WERI-Rb-1 (cell line): ENCODE measurements at regions not wholly inside any gene's neighbourhood (a gene's known extent, or its start where the extent isn't known, plus 50 kb on each side); places are given as distances from the start of the nearest gene placed in this dataset.
"Not testable (repeated sequence)": the region's sequence is repeated elsewhere in the genome, so short reads cannot be mapped to it uniquely, and the experiment has no call there.

Experiments
- DNase-seq: peaks from one replicate; pipeline ENCODE4 v3.0.0-alpha.2; 2020
- H3K27ac ChIP-seq: fragments of 250-450 bp; sonication (Bioruptor Pico); 2 replicates; pipeline ENCODE4 v1.5.1; 2020; ENCODE audit warnings: mild to moderate bottlenecking, moderate library complexity
- H3K27me3 ChIP-seq: fragments of 250-450 bp; sonication (Bioruptor Pico); 2 replicates; pipeline ENCODE4 v1.5.1; 2021; ENCODE audit warnings: mild to moderate bottlenecking, low read depth, moderate library complexity; ENCODE audit not compliant: insufficient read depth, severe bottlenecking
- H3K36me3 ChIP-seq: fragments of 250-450 bp; sonication (Bioruptor Pico); 2 replicates; pipeline ENCODE4 v1.5.1; 2020; ENCODE audit warnings: mild to moderate bottlenecking, moderate library complexity
- H3K4me3 ChIP-seq: 2 replicates; pipeline ENCODE4 v1.5.1; 2011; ENCODE audit warnings: low read depth, mild to moderate bottlenecking, control low read depth, low read length
- H3K9me3 ChIP-seq: fragments of 250-450 bp; sonication (Bioruptor Pico); 2 replicates; pipeline ENCODE4 v1.5.1; 2021; ENCODE audit warnings: mild to moderate bottlenecking, moderate library complexity; ENCODE audit not compliant: severe bottlenecking
- CTCF ChIP-seq: IDR thresholded peaks from 2 replicates; pipeline ENCODE4 v1.5.1; 2011; ENCODE audit warnings: low read depth, mild to moderate bottlenecking, control low read depth, inconsistent platforms, low read length

GRCh38 chr22:23473901-23474300, 106.2 kb downstream of the IGLL1 start:
- Histone ChIP-seq H3K4me3 (no peak overlapping the region), H3K27me3 (no peaks in the 10 kb centered on the region), H3K9me3 (no peaks in the 10 kb centered on the region), H3K36me3 (no peaks in the 10 kb centered on the region), H3K27ac (no peak overlapping the region)
- no peak for TF ChIP-seq CTCF
- DNase-seq: no peak

GRCh38 chr22:23472376-23472775, 107.7 kb downstream of the IGLL1 start:
- not testable (repeated sequence) for H3K4me3 ChIP-seq, H3K27me3 ChIP-seq, H3K36me3 ChIP-seq, DNase-seq, H3K27ac ChIP-seq, H3K9me3 ChIP-seq

- Histone ChIP-seq H3K27ac (no peak overlapping the region), H3K36me3 (no peaks in the 10 kb centered on the region), H3K4me3 (no peak overlapping the region), H3K9me3 (no peaks in the 10 kb centered on the region), H3K27me3 (no peaks in the 10 kb centered on the region)
- DNase-seq: no peak
- no peak for TF ChIP-seq CTCF
Observed at GRCh38 chr22:23471698-23472097, 108.4 kb downstream of the IGLL1 start.

DNA sequence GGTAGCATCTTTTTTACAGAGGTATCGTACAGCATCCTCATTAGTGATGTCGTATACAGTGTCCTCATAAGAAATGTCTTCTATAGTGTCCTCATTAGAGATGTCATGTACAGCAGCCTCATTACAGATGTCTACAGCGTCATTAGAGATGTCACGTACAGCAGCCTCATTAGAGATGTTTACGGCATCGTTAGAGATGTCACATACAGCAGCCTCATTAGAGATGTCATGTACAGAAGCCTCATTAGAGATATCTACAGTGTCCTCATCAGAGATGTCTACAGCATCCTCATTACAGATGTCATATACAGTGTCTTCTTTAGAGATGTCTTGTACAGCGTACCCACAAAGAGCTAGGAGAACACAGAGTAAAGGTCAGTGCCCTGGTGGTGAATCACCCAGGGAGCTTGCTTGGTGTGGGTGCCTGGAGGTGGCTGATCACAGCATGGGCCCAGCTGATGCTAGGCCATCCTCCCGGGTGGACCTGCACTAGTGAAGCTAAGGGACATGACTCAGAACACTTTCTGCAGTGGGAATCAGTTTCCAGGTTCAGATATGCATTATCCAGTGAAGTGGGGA, 109.2 kb downstream of the IGLL1 start:
- DNase-seq: no peak
- TF ChIP-seq CTCF: no peak
- no peaks in the 10 kb centered on the region for H3K36me3 ChIP-seq
- no peak overlapping the region for H3K27ac ChIP-seq
- no peaks in the 10 kb centered on the region for H3K9me3 ChIP-seq
- H3K27me3 ChIP-seq: no peaks in the 10 kb centered on the region
- no peak overlapping the region for H3K4me3 ChIP-seq

DNA sequence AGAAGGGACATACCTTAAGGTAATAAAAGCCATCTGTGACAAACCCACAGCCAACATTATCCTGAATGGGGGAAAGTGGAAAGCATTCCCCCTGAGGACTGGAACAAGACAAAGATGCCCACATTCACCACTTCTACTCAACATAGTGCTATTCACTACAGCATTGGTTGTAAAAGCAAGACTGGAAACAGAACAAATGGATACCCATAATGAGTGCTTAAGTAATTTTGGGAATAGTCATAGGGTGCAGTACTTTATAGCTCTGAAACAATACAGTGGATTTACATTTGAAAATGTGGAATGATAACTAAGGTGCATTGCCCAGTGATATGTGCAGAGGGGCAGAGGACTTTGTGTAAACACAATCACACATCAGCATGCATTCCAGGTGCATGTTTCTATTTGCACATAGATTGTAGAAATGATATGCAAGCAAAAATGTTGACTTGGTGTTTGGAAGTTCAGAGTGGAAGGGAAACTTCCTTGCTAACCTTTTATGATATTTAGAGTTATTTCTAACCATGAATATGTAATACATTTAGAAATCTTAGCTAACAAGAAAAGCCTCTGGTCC, 112.3 kb downstream of the IGLL1 start:
- Histone ChIP-seq H3K36me3 (no peaks in the 10 kb centered on the region), H3K9me3 (no peaks in the 10 kb centered on the region), H3K27me3 (no peaks in the 10 kb centered on the region), H3K27ac (no peak overlapping the region), H3K4me3 (no peak overlapping the region)
- TF ChIP-seq CTCF: no peak
- no peak for DNase-seq

- Histone ChIP-seq H3K36me3 (no peaks in the 10 kb centered on the region), H3K9me3 (no peaks in the 10 kb centered on the region), H3K27me3 (no peaks in the 10 kb centered on the region), H3K27ac (no peak overlapping the region), H3K4me3 (no peak overlapping the region)
- no peak for DNase-seq
- TF ChIP-seq CTCF: no peak
Observed at GRCh38 chr22:23466351-23466750, 113.7 kb downstream of the IGLL1 start.

GRCh38 chr22:23464796-23465195, 115.3 kb downstream of the IGLL1 start:
- not testable (repeated sequence) for H3K27ac ChIP-seq, H3K36me3 ChIP-seq, H3K9me3 ChIP-seq, H3K27me3 ChIP-seq, H3K4me3 ChIP-seq, DNase-seq

DNA sequence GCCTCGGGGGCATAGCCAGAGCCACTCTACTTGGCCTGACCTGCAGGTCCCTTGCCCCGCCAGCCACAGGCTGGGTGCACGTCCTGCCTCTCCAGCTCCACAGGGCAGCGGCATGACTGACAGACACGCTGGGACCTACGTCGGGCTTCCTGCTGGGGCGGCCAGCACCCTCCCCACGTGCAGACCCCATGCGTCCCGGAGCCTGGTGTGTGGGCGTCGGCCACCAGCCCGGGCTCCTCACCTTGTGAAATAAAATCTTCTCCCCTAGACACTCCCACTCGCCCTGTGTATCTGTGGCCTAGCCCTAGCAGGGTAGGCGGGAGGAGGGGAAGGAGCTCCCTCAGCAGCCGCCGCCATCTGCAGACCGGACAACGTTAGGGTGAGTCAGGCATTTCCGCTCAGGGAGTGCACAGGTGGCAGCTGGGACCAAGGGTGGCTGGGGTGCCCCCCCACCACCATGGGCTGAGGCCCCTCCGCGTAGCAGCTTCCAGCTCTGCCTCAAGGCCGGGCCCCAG, 119.5 kb downstream of the IGLL1 start:
- not testable (repeated sequence) for H3K36me3 ChIP-seq, H3K9me3 ChIP-seq, H3K4me3 ChIP-seq, H3K27ac ChIP-seq, H3K27me3 ChIP-seq
- peak; percentile 75 for DNase-seq

DNA sequence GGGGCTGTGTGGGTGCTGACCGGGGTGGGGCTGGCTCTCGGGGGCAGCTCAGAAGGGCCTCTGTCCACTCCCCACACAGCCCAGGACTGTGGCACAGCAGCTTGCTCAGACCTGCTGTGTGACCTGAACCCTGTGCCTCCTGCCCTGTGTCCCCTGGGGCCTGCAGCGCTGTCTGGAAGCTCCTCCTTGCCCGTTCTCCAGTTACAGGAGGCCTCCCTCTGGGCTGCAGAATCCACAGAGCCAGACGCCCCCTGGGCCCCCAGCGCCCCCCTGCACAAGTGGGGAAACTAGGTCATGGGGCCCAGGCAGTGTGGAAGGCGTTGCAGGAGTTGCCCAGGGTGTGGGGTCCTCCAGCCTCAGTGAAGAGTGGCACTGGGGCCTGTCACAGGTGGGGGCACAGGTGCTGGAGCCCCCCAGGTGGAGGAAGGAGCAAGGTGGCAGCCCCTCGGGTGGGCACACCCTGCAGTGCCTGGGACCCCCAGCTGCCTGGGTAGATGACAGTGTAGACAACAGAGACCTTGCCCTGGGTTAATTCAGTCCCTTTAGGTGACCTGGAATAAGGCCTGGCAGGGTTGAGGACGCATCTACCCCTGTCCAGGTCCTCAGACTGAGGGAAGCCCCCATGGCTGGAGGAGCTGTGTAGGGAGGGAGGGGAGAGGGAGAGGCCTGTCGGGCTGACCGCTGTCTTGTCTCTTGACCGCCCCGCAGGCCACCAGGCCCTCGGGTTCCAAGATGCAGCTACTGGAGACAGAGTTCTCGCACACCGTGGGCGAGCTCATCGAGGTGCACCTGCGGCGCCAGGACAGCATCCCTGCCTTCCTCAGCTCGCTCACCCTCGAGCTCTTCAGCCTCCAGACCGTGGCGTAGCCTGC, 120.2 kb downstream of the IGLL1 start:
- not testable (repeated sequence) for H3K9me3 ChIP-seq, H3K36me3 ChIP-seq, H3K27ac ChIP-seq, H3K4me3 ChIP-seq, H3K27me3 ChIP-seq, DNase-seq
